Stimulated activated CD4-positive, alpha-beta T cell treated with anti-CD3 and anti-CD28 coated beads, Interleukin-2, amount 100 ng/mL, for 48 hours (primary cell): ENCODE measurements at regions not wholly inside any gene's neighbourhood (a gene's known extent, or its start where the extent isn't known, plus 50 kb on each side); places are given as distances from the start of the nearest gene placed in this dataset.
"Not testable (repeated sequence)": the region's sequence is repeated elsewhere in the genome, so short reads cannot be mapped to it uniquely, and the experiment has no call there.

Source experiments
- DNase-seq, 2 donors: peaks; one replicate each; pipeline ENCODE4 v3.0.0-alpha.2; 2020

DNA sequence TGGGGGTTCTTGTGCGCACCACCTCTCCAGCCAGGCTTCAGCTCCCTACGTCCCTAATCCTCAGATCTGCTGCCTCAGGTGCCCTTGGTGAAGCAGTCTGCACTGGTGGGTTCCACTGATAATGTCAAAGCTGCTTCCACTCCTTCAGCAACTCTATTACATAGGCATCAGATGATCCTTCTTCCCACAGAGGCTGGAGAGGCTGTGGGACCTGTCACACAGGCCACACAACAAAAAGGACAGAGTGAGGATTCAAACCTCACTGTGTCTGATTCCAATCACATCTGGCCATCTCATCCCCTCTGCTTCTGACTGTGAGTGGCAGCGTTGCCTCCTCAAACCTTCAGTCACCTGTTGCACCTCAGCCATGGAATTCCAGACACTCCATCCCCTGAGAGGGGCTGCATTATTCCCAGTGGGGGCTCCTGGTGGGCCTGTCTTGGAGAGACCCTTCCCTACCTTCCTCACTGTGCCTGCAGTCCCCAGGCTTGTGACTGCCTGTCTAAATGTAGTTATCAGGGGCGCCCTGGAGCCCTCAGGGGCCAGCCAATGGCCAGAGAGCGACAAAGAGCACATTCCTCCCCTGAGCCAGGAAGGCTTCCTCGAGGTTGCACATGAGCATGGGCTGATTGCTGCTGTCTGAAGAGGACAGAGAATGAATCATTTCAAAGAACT lies 211.4 kb upstream of the ECI2 start:
- DNase-seq, result no peak

DNA sequence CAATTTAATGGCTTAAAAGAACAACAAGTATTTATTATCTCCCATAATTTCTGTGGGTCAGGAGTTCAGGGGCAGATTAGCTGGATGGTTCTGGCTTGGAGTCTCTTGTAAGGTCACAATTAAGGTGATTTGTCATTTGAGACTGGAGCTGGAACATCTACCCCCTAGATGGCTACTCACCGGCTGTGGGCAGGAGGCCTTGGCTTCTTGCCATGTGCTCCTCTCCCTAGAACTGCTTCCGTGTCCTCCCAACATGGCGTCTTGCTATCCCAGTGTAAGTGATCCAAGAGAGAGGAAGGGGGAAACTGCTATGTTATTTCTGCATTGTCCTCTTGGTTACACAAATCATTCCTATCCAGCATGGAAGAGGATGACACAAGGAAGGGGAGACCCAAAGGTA lies 210.2 kb upstream of the ECI2 start:
- DNase-seq, result no peak

DNA sequence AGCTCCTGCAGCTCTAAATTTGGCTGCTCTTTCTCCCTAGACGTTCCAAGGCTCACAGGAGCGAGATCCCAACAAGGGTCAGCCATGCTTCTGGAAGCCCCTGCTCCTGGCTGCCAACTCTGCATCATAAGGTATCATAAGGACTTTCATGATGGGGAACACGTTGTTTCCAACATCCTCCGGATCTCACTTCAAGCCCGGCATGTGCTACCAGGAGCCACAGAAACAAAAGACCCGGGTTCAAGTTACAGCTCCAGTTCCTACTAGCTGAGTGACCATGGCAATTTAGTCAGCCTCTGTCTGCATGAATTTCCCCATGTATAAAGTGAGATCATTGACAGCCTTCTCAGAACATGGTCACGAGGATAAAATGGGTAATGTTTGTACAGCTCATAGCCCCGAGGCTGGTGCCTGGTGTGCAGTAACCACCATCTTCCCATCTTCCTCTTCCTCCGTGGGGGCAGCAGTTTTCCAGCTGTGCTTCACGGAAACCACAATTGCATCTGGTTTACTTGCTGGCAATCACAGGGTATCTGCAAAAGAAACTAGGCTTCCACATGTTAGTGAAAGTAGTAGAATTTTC lies 209.0 kb upstream of the ECI2 start:
- no peak for DNase-seq

DNA sequence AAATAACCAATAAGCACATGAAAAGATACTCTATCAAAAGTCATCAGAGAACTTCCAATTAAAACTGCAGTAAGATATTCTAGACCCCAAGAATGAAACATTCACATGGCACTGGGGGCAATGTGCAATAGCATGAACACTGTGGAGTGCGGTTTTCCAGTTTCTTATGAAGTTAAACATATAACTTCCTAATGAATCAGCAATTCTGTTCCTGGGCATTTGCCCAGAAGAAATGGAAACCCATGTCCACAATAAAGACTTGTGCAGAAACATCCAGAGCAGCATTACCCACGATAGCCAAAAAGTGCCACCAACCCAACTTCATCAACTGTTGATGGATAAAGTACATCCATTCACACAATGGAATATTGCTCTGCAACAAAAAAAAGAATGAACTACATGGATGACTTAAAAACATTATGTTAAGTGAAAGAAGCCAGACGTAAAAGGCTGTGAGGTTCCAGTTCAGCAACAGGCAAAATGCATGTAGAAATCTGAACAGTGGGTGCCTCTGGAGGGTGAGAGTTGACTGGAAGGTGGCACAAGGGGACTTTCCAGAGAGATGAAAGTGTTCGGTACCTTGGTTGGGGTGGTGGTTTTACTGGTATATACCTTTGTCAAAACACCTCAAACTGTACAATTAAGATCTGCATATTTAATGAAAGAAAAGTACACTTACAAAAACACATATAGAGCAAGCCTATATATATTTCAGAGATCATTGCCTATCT lies 207.2 kb upstream of the ECI2 start:
- DNase-seq, result no peak

DNA sequence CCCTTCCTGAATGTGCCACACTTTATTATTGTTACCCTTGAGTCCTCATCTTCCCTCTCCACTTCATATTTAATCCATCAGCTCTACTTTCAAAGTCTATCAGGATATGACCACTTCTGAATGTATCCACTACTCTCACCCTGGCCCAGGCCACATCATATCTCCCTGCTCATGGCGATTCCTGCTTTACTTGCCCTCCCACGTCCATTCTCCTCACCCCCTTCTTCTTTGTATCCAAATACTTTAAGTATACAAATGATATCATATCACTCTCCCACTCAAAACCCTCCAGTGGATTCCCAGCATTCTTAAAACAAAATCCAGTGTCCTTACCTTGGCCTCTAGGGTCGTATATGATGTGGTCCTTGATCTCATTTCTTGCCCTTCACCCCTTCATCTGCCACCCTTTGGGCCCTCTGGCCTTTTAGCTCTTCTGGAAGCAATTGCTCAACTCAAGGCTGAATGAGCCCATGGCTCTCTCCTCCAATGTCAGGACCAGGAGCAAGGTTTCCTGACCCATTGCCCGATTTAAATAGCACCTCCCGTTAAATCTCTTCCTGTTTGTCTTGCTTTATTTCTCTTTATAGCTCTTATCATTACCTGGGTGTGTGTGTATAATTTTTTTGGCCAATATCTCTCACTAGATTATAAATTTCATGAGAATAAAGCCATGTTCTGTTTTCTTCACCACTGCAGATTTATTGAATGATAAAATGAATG lies 205.9 kb upstream of the ECI2 start:
- no peak for DNase-seq

DNA sequence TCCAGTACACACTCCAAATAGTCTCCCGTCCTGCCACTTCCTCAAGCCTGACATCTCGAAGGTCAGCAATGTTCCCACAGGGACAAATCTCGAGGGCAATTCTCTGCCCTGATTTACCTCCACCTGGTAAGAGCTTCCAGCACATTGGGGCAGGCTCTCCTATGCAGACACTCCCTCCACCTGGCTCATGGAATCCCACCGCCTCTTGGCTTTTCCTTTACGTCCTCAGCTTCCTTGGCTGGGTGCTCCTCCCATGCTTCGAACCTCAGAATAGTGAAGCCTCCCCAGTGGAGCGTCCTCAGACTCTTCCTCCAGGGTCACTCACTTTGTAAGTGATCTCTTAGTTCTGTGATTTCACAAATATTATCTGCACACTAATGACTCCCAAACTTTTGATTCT lies 205.2 kb upstream of the ECI2 start:
- DNase-seq, result no peak

DNA sequence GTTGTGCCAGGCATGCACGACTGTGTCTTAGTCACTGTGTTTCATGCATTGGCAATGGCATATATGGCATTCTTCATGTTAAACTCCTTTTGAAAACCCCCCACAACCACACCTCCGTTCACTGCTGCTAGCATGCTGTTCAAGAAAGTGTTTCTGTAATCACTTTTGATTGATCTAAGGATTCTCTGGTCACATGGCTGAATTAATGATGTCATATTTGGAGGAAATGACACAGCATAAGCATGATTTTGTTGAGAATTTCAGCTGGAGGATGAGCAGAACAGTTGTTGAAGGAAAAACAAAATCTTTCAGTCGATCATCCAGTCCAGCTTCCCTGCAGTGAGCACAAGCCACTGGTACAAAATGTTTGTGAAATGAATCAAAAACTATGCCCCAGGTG lies 203.5 kb upstream of the ECI2 start:
- no peak for DNase-seq

DNA sequence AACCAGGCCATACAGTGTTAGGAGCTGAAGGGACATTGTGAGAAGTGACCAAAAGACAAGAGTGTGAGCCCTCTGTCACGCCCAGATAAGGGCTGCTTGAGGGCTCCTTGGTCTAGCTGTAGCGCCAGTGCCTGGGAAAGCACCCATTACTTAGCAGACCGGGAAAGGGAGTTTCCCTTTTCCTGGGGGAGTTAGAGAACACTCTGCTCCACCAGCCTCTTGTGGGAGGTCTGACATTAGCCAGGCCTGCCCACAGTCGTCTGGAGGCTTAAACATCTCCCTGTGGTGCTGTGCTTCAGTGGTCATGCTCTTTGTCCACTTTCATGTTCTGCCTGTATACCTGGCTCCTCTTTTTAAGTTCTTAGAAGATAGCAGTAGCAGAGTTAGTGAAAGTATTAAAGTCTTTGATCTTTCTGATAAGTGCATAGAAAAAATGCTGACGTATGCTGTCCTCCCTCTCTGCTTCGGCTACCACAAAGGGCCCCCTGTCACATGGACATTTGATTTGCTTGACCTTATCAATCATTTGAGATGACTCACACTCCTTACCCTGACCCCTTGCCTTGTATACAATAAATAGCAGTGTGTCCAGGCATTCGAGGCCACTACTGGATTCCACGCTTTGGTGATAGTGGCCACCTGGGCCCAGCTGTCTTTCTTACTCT lies 201.5 kb upstream of the ECI2 start:
- no peak for DNase-seq

DNA sequence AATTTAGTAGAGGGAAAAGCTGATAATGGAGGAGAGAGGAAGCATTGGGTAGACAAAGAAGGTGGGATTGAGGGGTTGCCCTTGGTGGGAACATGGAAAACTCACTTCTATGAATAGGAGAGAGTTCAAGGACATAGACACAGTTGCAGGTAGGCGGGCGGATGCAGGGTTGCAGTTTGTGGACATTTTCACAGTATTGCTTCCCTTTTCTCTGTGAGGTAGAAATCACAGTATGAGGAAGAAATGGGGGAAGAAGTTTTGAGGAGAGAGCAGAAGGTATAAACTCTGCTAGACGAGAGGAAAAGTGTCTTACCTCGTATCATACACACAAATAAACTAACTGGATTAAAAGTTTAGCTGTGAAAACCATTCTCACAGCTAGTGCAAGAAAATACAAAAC lies 200.7 kb upstream of the ECI2 start:
- no peak for DNase-seq

DNA sequence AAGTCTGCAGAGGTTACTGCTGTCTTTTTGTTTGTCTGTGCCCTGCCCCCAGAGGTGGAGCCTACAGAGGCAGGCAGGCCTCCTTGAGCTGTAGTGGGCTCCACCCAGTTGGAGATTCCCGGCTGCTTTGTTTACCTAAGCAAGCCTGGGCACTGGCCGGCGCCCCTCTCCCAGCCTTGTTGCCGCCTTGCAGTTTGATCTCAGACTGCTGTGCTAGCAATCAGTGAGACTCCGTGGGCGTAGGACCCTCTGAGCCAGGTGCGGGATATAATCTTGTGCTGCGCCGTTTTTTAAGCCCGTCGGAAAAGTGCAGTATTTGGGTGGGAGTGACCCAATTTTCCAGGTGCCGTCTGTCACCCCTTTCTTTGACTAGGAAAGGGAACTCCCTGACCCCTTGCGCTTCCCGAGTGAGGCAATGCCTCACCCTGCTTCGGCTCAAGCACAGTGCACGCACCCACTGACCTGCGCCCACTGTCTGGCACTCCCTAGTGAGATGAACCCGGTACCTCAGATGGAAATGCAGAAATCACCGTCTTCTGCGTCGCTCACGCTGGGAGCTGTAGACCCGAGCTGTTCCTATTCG lies 198.9 kb upstream of the ECI2 start:
- DNase-seq, result not testable (repeated sequence)

DNA sequence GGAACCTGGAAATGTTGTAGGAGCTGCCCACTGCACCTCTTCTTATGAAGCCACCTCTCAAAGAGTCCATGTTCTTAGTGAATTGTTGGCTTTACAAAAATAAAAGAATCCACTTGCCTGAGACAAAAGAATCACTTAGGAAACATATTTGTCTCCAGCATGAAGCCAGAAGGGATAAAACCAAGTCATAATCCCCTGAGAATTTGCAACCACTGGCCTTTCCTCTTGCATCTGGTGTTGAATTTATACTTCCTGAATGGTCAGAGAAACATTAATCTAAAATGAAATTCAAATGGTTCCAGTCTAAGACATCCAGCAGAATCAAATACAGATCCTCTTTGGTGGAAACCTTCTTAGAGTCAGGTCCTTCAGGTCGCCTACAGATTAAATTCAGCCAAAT lies 192.5 kb upstream of the ECI2 start:
- DNase-seq, result no peak

DNA sequence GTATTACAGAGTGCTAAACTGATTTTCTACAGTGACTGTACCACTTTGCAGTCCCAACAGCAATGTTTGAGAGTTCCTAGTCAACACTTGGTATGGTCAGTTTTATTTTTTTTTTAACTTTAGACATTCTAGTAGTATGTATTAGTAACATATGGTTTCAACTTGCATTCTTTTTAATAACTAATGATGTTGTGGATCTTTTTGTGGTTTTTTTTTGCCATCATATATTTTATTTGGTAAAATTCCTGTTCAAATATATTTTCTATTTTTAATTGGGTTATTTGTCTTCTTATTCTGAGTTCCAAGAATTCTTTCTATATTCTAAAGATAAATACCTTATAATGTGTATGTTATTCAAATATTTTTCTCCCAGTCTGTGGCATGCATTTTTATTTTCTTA lies 189.4 kb upstream of the ECI2 start:
- DNase-seq, result no peak

DNA sequence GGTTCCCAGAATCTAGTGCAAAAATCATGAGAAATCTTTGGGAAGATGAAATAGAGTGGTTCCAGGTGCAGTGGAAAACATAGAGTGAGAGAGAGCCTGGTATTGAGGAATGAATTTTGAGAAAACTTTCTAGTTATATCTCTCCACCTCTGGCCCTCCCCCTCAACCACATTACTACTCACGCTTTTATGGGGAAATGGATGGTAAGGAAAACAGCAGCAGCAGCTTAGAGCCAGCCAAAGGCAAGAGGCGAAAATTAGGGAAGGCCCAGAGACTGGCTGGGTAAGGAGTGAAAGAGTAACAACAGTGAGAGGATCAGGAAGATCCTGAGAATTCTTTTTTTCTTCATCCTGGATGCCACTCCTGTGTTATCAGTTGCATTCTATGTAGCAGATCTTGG lies 187.9 kb upstream of the ECI2 start:
- DNase-seq, result no peak

DNA sequence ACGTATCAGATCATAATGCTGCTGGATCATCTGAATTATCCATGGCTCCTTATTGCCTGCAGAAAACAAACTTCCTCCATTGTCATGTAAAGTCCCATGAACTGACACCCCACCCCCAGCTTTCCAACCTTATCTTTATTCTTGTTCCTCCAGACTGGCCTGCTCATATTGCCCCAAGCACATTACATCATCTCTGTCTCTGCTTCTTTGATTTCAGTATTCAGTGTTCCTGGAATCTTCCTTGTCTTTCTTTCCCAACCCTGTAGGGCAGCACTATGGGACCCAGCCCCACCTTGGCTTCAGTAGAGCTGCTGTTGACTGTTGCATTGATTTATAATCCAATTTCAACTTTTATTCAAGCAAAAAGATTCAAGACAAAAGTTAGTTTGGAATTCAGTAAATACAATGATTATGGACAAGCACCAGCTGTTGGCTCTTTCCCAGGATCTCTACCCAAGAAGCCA lies 187.5 kb upstream of the ECI2 start:
- DNase-seq, result no peak

DNA sequence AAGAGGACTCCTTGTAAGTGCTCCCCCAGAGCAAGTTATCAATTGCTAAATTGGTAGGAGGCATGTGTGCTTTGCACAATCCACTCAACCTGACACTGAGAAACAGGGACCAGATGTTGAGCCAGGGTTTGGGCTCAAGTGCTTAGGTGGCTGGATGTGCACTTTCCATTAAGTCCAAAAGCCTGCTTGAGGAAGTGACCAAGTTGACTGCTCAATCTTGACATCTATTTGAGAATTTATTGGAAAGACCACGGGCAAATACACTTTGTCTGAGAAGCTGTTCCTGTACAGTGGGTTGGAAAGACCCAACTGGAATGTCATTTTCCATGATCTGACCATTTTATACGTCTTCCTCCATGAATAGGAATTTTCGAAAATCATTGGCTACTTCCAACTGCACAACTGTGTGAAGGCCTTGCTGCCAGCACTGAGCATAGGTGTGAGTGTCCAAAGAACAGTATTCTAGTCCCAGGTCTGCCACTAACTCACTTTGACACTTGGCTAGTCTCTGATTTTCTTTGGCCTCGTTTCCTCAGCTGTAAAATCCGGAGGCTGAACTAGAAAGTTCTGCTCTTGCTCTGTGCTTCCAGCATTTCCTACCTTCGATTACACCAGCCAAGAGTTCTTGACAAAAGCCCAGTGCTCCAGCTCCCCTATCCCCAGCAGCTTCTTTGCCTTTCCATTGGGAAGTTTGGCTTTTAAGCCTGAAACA lies 186.9 kb upstream of the ECI2 start:
- DNase-seq, result no peak

DNA sequence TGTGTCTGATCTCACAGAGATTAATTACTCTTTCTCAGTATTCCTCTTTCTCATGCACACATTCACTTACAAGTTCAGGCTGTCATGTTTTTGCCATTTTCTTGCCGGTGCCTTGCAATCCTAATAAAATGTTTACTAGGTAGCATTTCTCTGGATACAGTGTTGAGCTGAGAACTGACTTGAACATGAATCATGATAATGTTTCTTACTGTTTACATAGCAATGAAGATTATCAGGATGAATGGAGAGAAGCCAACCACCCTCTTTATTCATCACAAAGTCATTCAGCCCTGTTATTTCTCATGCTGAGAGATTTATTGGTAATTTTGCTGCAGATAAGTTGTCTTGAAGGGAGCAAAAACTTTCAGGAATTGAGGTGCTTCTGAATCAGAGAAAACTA lies 185.5 kb upstream of the ECI2 start:
- DNase-seq, result no peak

DNA sequence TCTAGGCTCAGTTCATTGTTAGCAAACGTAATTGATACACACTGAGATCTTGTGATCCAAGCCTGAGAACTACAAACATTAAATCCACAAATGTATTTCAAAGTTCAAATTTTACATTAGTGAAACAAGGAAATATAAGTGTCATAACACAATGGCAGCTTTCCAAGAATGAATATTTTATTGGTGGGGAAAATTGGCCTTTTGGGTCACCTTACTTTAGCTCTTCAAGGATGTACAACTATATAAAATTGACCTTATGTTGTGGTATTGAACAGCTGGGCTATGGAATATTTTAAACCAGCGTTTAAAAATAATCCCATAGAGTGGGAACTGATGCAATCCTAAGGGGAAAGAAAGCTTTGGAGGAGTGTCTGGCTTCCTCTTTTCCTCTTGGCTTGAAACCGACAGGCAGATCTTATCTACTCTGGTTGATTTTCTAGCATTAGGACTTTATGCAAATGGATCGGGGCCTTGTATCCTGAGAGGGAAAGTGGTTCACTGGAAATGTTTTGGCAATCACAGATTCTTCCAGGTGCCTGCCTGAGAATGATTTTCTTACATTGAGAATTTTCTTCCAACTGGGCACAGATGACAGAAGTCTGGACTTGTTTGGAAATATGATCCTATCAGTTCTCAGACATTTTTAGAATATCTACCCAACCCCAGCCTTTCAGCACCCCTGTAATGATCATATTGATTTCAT lies 184.8 kb upstream of the ECI2 start:
- no peak for DNase-seq

DNA sequence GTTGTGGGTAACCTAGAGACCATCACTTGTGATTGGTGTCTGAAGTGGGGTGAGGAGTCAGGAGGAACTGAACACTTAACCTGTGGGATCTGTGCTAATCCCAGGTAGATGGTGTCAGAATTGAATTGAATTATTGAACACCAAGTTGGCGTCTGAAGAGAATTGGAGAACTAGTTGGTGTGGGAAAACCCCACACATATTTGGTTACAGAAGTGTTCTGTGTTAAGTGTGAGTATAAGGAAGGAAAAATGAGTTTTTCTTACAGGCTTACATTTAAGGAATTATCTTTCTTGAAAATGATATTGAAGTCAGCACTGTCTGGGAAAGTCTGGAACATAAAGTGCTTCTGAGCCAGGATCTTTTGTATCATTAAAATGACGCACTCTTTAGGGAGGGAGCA lies 182.9 kb upstream of the ECI2 start:
- no peak for DNase-seq

DNA sequence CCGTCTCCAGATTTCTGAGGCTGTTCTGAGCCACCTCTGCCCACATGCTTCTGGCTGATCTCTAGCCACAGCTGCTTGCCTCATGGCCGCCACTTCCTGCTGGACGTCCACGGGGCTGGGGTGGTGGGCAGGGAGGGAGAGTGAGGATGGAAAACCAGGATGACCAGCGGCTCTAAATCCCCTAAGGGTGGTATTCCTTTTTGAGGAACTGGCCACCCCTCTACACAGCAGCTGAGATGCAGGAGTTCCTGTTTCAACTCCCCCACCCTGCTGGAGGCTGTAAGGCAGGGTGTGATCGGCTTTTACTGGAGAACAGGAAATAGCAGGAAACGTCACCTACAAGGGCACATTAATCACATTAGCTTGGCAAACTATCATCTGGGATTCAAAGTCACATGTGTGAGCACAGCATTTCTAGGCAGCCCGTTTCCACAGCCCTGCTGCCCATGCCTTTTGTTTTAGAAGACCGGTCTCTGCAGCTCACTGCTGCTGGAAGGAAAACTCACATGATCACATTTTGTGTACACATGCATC lies 181.6 kb upstream of the ECI2 start:
- no peak for DNase-seq

DNA sequence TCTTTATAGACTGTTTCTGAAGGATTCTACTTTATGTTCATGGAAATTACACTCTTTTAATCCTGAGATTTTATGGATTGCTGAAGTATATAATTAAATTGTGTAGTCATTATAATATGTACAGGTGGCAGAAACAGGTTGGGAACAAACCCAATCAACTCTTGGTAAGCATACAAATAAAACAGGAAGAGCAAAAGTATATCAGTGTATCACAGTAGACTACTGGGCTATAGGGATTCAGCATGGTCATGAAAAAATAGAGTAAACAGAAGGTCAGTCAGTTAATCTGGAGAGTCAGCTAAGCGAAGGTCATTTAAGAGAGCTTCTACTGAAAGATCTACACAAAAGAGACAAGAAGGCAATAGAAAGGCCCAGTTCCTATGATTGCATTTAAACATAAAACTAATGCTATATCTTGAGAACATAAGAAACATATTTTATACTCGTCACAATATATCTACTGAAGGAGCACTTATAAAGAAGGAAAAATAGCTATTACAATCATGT lies 178.9 kb upstream of the ECI2 start:
- no peak for DNase-seq
